ENCODE measurements at regions not wholly inside any gene's neighbourhood (a gene's known extent, or its start where the extent isn't known, plus 50 kb on each side); places are given as distances from the start of the nearest gene placed in this dataset.

DNA sequence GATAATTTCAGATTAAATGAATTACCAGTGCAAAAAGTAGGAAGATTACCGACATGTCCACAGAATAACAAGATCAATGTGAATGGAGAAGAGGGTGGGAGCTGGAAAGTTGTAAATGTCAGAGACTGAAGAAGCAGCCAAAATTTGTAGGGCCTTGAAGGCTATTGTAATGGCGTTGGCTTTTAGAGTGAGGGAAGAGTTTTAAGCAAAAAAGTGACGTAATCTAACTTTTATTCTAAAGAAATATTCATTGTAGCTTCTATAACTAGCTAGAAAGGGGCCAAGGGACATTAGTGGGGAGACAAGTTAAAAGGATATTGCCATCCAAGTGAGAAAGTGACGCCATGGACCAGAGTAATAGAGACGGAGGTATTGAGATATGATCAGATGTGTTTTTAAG is 63.3 kb upstream of the PCDH7 start:
- no peaks in the 10 kb centered on the region for H3K9me3 ChIP-seq (ENCODE audit: severe bottlenecking)
- H3K4me3 ChIP-seq (ENCODE audit: low read depth, low read length): no peak overlapping the region
- TF ChIP-seq, protein P1, sequence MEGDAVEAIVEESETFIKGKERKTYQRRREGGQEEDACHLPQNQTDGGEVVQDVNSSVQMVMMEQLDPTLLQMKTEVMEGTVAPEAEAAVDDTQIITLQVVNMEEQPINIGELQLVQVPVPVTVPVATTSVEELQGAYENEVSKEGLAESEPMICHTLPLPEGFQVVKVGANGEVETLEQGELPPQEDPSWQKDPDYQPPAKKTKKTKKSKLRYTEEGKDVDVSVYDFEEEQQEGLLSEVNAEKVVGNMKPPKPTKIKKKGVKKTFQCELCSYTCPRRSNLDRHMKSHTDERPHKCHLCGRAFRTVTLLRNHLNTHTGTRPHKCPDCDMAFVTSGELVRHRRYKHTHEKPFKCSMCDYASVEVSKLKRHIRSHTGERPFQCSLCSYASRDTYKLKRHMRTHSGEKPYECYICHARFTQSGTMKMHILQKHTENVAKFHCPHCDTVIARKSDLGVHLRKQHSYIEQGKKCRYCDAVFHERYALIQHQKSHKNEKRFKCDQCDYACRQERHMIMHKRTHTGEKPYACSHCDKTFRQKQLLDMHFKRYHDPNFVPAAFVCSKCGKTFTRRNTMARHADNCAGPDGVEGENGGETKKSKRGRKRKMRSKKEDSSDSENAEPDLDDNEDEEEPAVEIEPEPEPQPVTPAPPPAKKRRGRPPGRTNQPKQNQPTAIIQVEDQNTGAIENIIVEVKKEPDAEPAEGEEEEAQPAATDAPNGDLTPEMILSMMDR (IDR thresholded peaks at IDR 0.05; ENCODE audit: low read depth, low read length): no peak
- H3K27ac ChIP-seq: no peak overlapping the region
- no peaks in the 10 kb centered on the region for H3K36me3 ChIP-seq
- no peaks in the 10 kb centered on the region for H3K27me3 ChIP-seq (ENCODE audit: insufficient read depth, low read depth, severe bottlenecking)
- no peak for DNase-seq

DNA sequence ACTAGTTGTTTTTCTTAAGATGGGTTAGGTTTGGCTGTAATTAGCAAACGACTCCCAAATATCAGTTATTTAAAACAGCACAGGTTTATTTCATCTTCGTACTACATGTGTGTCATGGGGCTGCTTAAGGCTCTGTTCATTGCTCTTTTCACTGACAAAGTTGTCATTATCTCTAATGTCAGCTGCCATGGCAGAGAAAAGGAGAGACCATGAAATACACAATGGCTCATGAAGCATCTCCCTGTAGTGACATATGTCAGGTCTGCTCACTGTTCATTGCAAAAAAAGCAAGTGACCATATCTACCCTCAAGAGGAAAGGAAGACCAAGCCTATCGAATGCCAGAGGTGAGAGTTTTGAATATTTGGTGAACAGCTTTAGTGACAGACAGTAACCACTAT is 52.2 kb upstream of the PCDH7 start:
- Histone ChIP-seq H3K9me3 (ENCODE audit: severe bottlenecking) (no peaks in the 10 kb centered on the region), H3K27me3 (ENCODE audit: insufficient read depth, low read depth, severe bottlenecking) (no peaks in the 10 kb centered on the region), H3K36me3 (no peaks in the 10 kb centered on the region), H3K27ac (no peak overlapping the region), H3K4me3 (ENCODE audit: low read depth, low read length) (no peak overlapping the region)
- TF ChIP-seq, protein P1 (IDR thresholded peaks at IDR 0.05; ENCODE audit: low read depth, low read length): no peak
- no peak for DNase-seq

DNA sequence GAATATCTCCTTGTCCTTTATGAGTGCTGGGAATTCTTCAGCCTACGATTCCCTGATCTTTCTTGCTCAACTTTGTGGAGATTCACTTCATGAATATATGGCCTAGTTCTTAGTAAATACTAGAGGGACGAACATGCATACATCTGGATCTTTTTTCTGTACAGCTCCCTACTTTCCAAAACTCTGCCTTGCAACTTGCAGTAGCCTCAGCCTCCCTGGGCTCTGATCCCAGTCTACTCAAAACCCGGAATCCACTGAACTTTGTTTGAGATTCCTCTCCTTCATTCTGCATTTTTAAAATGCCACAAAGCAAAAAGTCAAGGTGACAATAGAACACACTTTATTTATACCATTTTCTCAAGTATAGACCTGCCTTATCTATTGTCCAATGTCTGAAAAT is 50.0 kb upstream of the PCDH7 start:
- TF ChIP-seq, protein P1 (IDR thresholded peaks at IDR 0.05; ENCODE audit: low read depth, low read length): no peak
- Histone ChIP-seq H3K27ac (no peak overlapping the region), H3K4me3 (ENCODE audit: low read depth, low read length) (no peak overlapping the region), H3K36me3 (no peaks in the 10 kb centered on the region), H3K9me3 (ENCODE audit: severe bottlenecking) (no peaks in the 10 kb centered on the region), H3K27me3 (ENCODE audit: insufficient read depth, low read depth, severe bottlenecking) (no peaks in the 10 kb centered on the region)
- DNase-seq: no peak

All from WERI-Rb-1 (cell line).